Tibial nerve (tissue), 4 donors: ENCODE measurements at regions not wholly inside any gene's neighbourhood (a gene's known extent, or its start where the extent isn't known, plus 50 kb on each side); places are given as distances from the start of the nearest gene placed in this dataset.

Experiments
- DNase-seq, 2 donors: peaks; one replicate each; pipeline ENCODE4 v3.0.0-alpha.2; 2019; ENCODE audit warnings: low spot score in 2 of 2
- H3K27ac ChIP-seq, 4 donors: fragments of 200-600 bp; sonication (generic) in 3 of 4; one replicate each; pipeline ENCODE4 v1.5.1; 2017 to 2019; ENCODE audit warnings: mild to moderate bottlenecking in 1 of 4
- H3K27me3 ChIP-seq, 2 donors: fragments of 200-600 bp; sonication (generic) in 1 of 2; one replicate each; pipeline versions ENCODE4 v1.5.1 to v1.6.0; 2017 to 2019
- H3K36me3 ChIP-seq, 3 donors: fragments of 200-600 bp; sonication (generic); one replicate each; pipeline ENCODE4 v1.5.1; 2018 to 2019
- H3K4me1 ChIP-seq, 4 donors: fragments of 200-600 bp; sonication (generic) in 3 of 4; one replicate each; pipeline ENCODE4 v1.5.1; 2017 to 2019
- H3K4me3 ChIP-seq, 4 donors: fragments of 200-600 bp; sonication (generic) in 3 of 4; one replicate each; pipeline ENCODE4 v1.5.1; 2017 to 2019; ENCODE audit warnings: mild to moderate bottlenecking in 1 of 4, moderate library complexity in 1 of 4
- H3K9me3 ChIP-seq, 4 donors: fragments of 200-600 bp; sonication (generic) in 3 of 4; one replicate each; pipeline ENCODE4 v1.5.1; 2017 to 2019
- CTCF ChIP-seq, 5 experiments: fragments of 200-600 bp in 3 of 5; fragments of 450-650 bp in 2 of 5; sonication (generic) in 3 of 5; IDR thresholded peaks; one replicate each; pipeline ENCODE4 v1.5.1; 2016 to 2019; ENCODE audit warnings: antibody characterized with exemption in 5 of 5, mild to moderate bottlenecking in 3 of 5, moderate library complexity in 2 of 5
- EP300 ChIP-seq, 2 donors: sonication (generic); formaldehyde crosslinking; IDR thresholded peaks; one replicate each; pipeline ENCODE4 v1.6.1; 2017; ENCODE audit warnings: antibody characterized with exemption in 2 of 2, mild to moderate bottlenecking in 1 of 2
- POLR2A ChIP-seq, 2 donors: fragments of 450-650 bp; IDR thresholded peaks; one replicate each; pipeline ENCODE4 v1.6.1; 2017; ENCODE audit warnings: antibody characterized with exemption in 2 of 2, mild to moderate bottlenecking in 2 of 2, moderate library complexity in 2 of 2
- WGBS, 2 donors: methylation state at CpG; one replicate each; pipeline ENCODE4 v1.1.5; 2018; 5-methylcytosine and 5-hydroxymethylcytosine counted together

GRCh38 chr5:54764102-54765090 is 221.0 kb downstream of the ESM1 start:
- Histone ChIP-seq H3K27ac (no peak overlapping the region), H3K36me3 (no peaks in the 10 kb centered on the region), H3K9me3 (no peaks in the 10 kb centered on the region), H3K27me3 (no peaks in the 10 kb centered on the region), H3K4me3 (no peak overlapping the region), H3K4me1 (peaks cover 0 to 8% (median 0%) of the 10 kb centered on the region in 4 donors)
- TF ChIP-seq CTCF (IDR thresholded peaks at IDR 0.05) (no peak), POLR2A (IDR thresholded peaks at IDR 0.05) (no peak)
- WGBS, 2 donors, result 74 to 90% methylated on average over 5 of the region's 5 CpGs
- DNase-seq, result no peak

GRCh38 chr5:54761213-54761701 is 224.1 kb downstream of the ESM1 start:
- Histone ChIP-seq H3K27ac (peak overlapping the region in 1 of 4 donors; percentile 53), H3K27me3 (no peaks in the 10 kb centered on the region), H3K9me3 (no peaks in the 10 kb centered on the region), H3K4me1 (peaks cover 0 to 8% (median 0%) of the 10 kb centered on the region in 4 donors), H3K36me3 (no peaks in the 10 kb centered on the region), H3K4me3 (no peak overlapping the region)
- peak; percentile 23 to 54 for DNase-seq
- WGBS, 2 donors, result 31 to 49% methylated on average over 2 of the region's 2 CpGs
- TF ChIP-seq EP300 (IDR thresholded peaks at IDR 0.05) (peak in 1 of 2 donors; percentile 74), CTCF (IDR thresholded peaks at IDR 0.05) (no peak)

- TF ChIP-seq POLR2A (IDR thresholded peaks at IDR 0.05), result no peak
- TF ChIP-seq CTCF (IDR thresholded peaks at IDR 0.05), result no peak
- no peak for TF ChIP-seq EP300 (IDR thresholded peaks at IDR 0.05)
- no peaks in the 10 kb centered on the region for H3K36me3 ChIP-seq
- H3K9me3 ChIP-seq, result no peaks in the 10 kb centered on the region
- H3K4me1 ChIP-seq, result peaks cover 0 to 8% (median 0%) of the 10 kb centered on the region in 4 donors
- H3K27me3 ChIP-seq, result no peaks in the 10 kb centered on the region
- WGBS, 2 donors, result 90 to 92% methylated on average over 6 of the region's 6 CpGs
- H3K4me3 ChIP-seq, result no peak overlapping the region
- no peak for DNase-seq
- peak overlapping the region in 1 of 4 donors; percentile 22 for H3K27ac ChIP-seq
These were observed 225.0 kb downstream of the ESM1 start for GRCh38 chr5:54760182-54760935.

- no peaks in the 10 kb centered on the region for H3K9me3 ChIP-seq
- 66 to 75% methylated on average over 4 of the region's 4 CpGs for WGBS, 2 donors
- TF ChIP-seq POLR2A (IDR thresholded peaks at IDR 0.05), result no peak
- no peak for TF ChIP-seq CTCF (IDR thresholded peaks at IDR 0.05)
- no peak for TF ChIP-seq EP300 (IDR thresholded peaks at IDR 0.05)
- H3K36me3 ChIP-seq, result no peaks in the 10 kb centered on the region
- no peak for DNase-seq
- H3K4me1 ChIP-seq, result peaks cover 0 to 8% (median 1%) of the 10 kb centered on the region in 4 donors
- no peak overlapping the region for H3K27ac ChIP-seq
- H3K27me3 ChIP-seq, result no peaks in the 10 kb centered on the region
- H3K4me3 ChIP-seq, result no peak overlapping the region
These were observed 227.4 kb downstream of the ESM1 start for GRCh38 chr5:54758038-54758437.
